DND-41 (cell line): ENCODE measurements at regions not wholly inside any gene's neighbourhood (a gene's known extent, or its start where the extent isn't known, plus 50 kb on each side); places are given as distances from the start of the nearest gene placed in this dataset.

Experiments used
- ATAC-seq: fragments of 200-7000 bp; cut with Tn5 transposase; 3 replicates; pipeline ENCODE4 v1.9.1; 2021; ENCODE audit warnings: low read depth; ENCODE audit not compliant: insufficient read depth
- DNase-seq: peaks from one replicate; pipeline ENCODE4 v3.0.0-alpha.2; 2020
- H2AFZ ChIP-seq: 2 replicates; pipeline ENCODE4 v1.6.0; 2012; ENCODE audit warnings: low read depth, low read length
- H3K27ac ChIP-seq: 2 replicates; pipeline ENCODE4 v1.5.1; 2012; ENCODE audit warnings: low read length, inconsistent platforms
- H3K27me3 ChIP-seq: fragments of 200-600 bp; sonication (generic); 2 replicates; pipeline ENCODE4 v1.6.0; 2012; ENCODE audit warnings: low read length, mild to moderate bottlenecking, inconsistent platforms; ENCODE audit not compliant: insufficient read depth, poor library complexity
- H3K36me3 ChIP-seq: 2 replicates; pipeline ENCODE4 v1.5.1; 2012; ENCODE audit warnings: low read length, inconsistent platforms; ENCODE audit not compliant: insufficient read depth
- H3K4me1 ChIP-seq: 2 replicates; pipeline ENCODE4 v1.5.1; 2012; ENCODE audit warnings: mild to moderate bottlenecking, low read length; ENCODE audit not compliant: insufficient read depth
- H3K4me2 ChIP-seq: 2 replicates; pipeline ENCODE4 v1.6.0; 2012; ENCODE audit warnings: mild to moderate bottlenecking, moderate library complexity, low read length, inconsistent platforms; ENCODE audit not compliant: insufficient read depth
- H3K4me3 ChIP-seq, 2 experiments: fragments of 200-600 bp in 1 of 2; shearing (Covaris generic) in 1 of 2; 2 replicates each; pipeline ENCODE4 v1.5.1; 2012 to 2016; ENCODE audit warnings: inconsistent platforms in 2 of 2, low read length in 2 of 2, mild to moderate bottlenecking in 2 of 2, low read depth in 1 of 2, moderate library complexity in 1 of 2
- H3K79me2 ChIP-seq: 2 replicates; pipeline ENCODE4 v1.6.0; 2012; ENCODE audit warnings: low read length, inconsistent platforms; ENCODE audit not compliant: insufficient read depth
- H3K9ac ChIP-seq: 2 replicates; pipeline ENCODE4 v1.6.0; 2012; ENCODE audit warnings: low read depth, mild to moderate bottlenecking, inconsistent platforms, low read length, moderate library complexity
- H3K9me3 ChIP-seq: 2 replicates; pipeline ENCODE4 v1.5.1; 2012; ENCODE audit warnings: low read length, moderate library complexity, mild to moderate bottlenecking, inconsistent platforms; ENCODE audit not compliant: insufficient read depth, severe bottlenecking
- H4K20me1 ChIP-seq: 2 replicates; pipeline ENCODE4 v1.6.0; 2012; ENCODE audit warnings: low read length; ENCODE audit not compliant: insufficient read depth
- CTCF ChIP-seq: IDR thresholded peaks from 2 replicates; pipeline ENCODE4 v1.5.1; 2012; ENCODE audit warnings: borderline replicate concordance, low read length, moderate library complexity, mild to moderate bottlenecking; ENCODE audit not compliant: poor library complexity, severe bottlenecking; ENCODE audit errors: extremely low read depth
- EZH2 ChIP-seq: IDR thresholded peaks from 3 replicates; pipeline ENCODE4 v1.6.1; 2012; ENCODE audit warnings: borderline replicate concordance, low read depth, mild to moderate bottlenecking, moderate library complexity, low read length, inconsistent platforms; ENCODE audit not compliant: severe bottlenecking

- TF ChIP-seq CTCF (no peak), EZH2 (no peak)
- no peak overlapping the region for H3K4me2 ChIP-seq
- no peaks in the 10 kb centered on the region for H3K27me3 ChIP-seq
- no peak overlapping the region for H3K4me3 ChIP-seq
- no peaks in the 10 kb centered on the region for H3K36me3 ChIP-seq
- no peaks in the 10 kb centered on the region for H3K79me2 ChIP-seq
- no peaks in the 10 kb centered on the region for H3K4me1 ChIP-seq
- ATAC-seq (no peak), DNase-seq (no peak)
- H2AFZ ChIP-seq = no peak overlapping the region
- no peak overlapping the region for H3K9ac ChIP-seq
- H4K20me1 ChIP-seq = no peaks in the 10 kb centered on the region
- H3K9me3 ChIP-seq = no peaks in the 10 kb centered on the region
- H3K27ac ChIP-seq = no peak overlapping the region
Measured at GRCh38 chr2:79393806-79394484, 118.9 kb upstream of the CTNNA2 start.

DNA sequence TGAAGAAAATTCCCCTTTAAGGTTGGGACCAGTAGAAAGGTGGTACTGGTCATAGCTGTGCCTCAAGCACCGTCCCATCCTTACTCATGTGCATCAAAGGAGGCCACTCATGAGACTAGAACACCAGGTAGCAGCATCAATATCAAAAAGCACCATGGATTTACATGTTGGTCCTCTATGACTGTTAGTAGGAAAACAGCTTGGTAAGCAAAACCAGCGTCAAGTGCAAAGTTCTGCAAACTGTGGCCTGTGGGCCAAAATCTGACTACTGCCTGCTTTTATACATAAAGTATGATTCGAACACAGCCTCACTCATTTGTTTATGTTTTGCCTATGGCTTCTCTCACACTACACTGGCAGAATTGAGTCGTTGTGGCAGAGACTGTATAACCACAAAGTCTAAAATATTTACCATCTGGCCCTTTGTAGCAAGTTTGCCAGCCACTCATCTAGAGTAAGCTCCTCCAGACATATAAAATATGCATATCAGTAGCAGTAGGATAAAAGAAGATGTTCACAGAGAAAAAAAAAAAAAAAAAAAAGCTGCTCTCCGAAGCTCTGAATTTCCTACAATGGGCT is 119.7 kb upstream of the CTNNA2 start:
- no peaks in the 10 kb centered on the region for H4K20me1 ChIP-seq
- H3K36me3 ChIP-seq = no peaks in the 10 kb centered on the region
- no peaks in the 10 kb centered on the region for H3K79me2 ChIP-seq
- DNase-seq = no peak
- no peak overlapping the region for H3K27ac ChIP-seq
- no peak overlapping the region for H3K4me2 ChIP-seq
- H3K4me3 ChIP-seq = no peak overlapping the region
- no peak overlapping the region for H2AFZ ChIP-seq
- H3K9ac ChIP-seq = no peak overlapping the region
- H3K27me3 ChIP-seq = no peaks in the 10 kb centered on the region
- ATAC-seq = no peak
- no peak for TF ChIP-seq EZH2
- TF ChIP-seq CTCF = no peak
- H3K4me1 ChIP-seq = no peaks in the 10 kb centered on the region
- H3K9me3 ChIP-seq = no peaks in the 10 kb centered on the region

GRCh38 chr2:79389481-79389880 is 123.4 kb upstream of the CTNNA2 start:
- no peaks in the 10 kb centered on the region for H3K36me3 ChIP-seq
- no peak overlapping the region for H2AFZ ChIP-seq
- no peak for TF ChIP-seq EZH2
- no peak for TF ChIP-seq CTCF
- no peak for DNase-seq
- ATAC-seq = no peak
- no peak overlapping the region for H3K9ac ChIP-seq
- H3K27me3 ChIP-seq = no peaks in the 10 kb centered on the region
- no peak overlapping the region for H3K4me2 ChIP-seq
- H3K4me1 ChIP-seq = no peaks in the 10 kb centered on the region
- no peaks in the 10 kb centered on the region for H3K79me2 ChIP-seq
- H4K20me1 ChIP-seq = no peaks in the 10 kb centered on the region
- no peaks in the 10 kb centered on the region for H3K9me3 ChIP-seq
- H3K4me3 ChIP-seq = no peak overlapping the region
- no peak overlapping the region for H3K27ac ChIP-seq

DNA sequence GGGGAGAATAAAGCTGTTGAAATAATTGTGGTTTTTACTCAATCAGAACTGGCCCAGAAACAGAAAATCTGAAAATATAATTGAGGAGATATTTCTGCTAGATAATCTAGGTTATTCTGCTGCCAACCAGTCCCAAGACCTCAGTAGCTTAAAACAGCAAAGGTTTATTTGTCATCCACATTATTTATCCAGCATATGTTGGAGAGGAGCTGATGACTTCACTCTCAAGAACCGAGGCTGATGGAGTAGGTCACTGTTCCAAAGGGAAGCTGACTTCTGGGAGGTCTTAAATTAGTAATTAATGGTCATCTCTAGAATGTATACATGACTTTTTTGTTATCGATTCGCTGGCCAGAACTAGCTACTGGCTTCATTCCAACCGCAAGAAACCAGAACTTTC is 124.8 kb upstream of the CTNNA2 start:
- Histone ChIP-seq H3K4me1 (no peaks in the 10 kb centered on the region), H3K4me2 (no peak overlapping the region), H3K79me2 (no peaks in the 10 kb centered on the region), H3K36me3 (no peaks in the 10 kb centered on the region), H3K9me3 (no peaks in the 10 kb centered on the region), H3K27me3 (no peaks in the 10 kb centered on the region), H3K27ac (no peak overlapping the region), H3K4me3 (no peak overlapping the region), H3K9ac (no peak overlapping the region), H2AFZ (no peak overlapping the region), H4K20me1 (no peaks in the 10 kb centered on the region)
- no peak for TF ChIP-seq EZH2
- no peak for TF ChIP-seq CTCF
- ATAC-seq = no peak
- no peak for DNase-seq
